SHP77 (cell line): ENCODE measurements at regions not wholly inside any gene's neighbourhood (a gene's known extent, or its start where the extent isn't known, plus 50 kb on each side); places are given as distances from the start of the nearest gene placed in this dataset.
"Not testable (repeated sequence)": the region's sequence is repeated elsewhere in the genome, so short reads cannot be mapped to it uniquely, and the experiment has no call there.

Experiments used
- DNase-seq, 2 experiments: peaks; one replicate each; lab custom pipeline; 2025; lab: John Stamatoyannopoulos, UW

GRCh38 chr16:29130131-29130711 lies 145.4 kb downstream of the LAT start:
- DNase-seq: not testable (repeated sequence)

- not testable (repeated sequence) for DNase-seq
Measured at GRCh38 chr16:29129458-29130038, 144.7 kb downstream of the LAT start.

- not testable (repeated sequence) for DNase-seq
Measured at GRCh38 chr16:29128732-29129457, 144.0 kb downstream of the LAT start.

- DNase-seq: not testable (repeated sequence)
Measured at GRCh38 chr16:29127806-29128420, 143.1 kb downstream of the LAT start.

- no peak for DNase-seq
Measured at GRCh38 chr16:29126616-29127015, 141.8 kb downstream of the LAT start.

- no peak for DNase-seq
Measured at GRCh38 chr16:29126057-29126494, 141.2 kb downstream of the LAT start.

GRCh38 chr16:29124828-29125227 lies 140.0 kb downstream of the LAT start:
- DNase-seq: no peak

- not testable (repeated sequence) for DNase-seq
Measured at GRCh38 chr16:29124162-29124561, 139.3 kb downstream of the LAT start.

- DNase-seq: not testable (repeated sequence)
Measured at GRCh38 chr16:29120680-29121079, 135.8 kb downstream of the LAT start.

- DNase-seq: not testable (repeated sequence)
Measured at GRCh38 chr16:29118301-29118957, 133.6 kb downstream of the LAT start.

- DNase-seq: no peak
Measured at GRCh38 chr16:29117631-29118030, 132.8 kb downstream of the LAT start.

GRCh38 chr16:29116980-29117379 lies 132.1 kb downstream of the LAT start:
- DNase-seq: no peak

GRCh38 chr16:29116207-29116606 lies 131.4 kb downstream of the LAT start:
- not testable (repeated sequence) for DNase-seq

GRCh38 chr16:29115802-29116141 lies 130.9 kb downstream of the LAT start:
- not testable (repeated sequence) for DNase-seq

GRCh38 chr16:29114989-29115801 lies 130.3 kb downstream of the LAT start:
- peak in 1 of 2 experiments; percentile 6 for DNase-seq

- no peak for DNase-seq
Measured at GRCh38 chr16:29114574-29114973, 129.7 kb downstream of the LAT start.

GRCh38 chr16:29113446-29113845 lies 128.6 kb downstream of the LAT start:
- DNase-seq: not testable (repeated sequence)

- no peak for DNase-seq
Measured at GRCh38 chr16:29112755-29113347, 128.0 kb downstream of the LAT start.

GRCh38 chr16:29111901-29112680 lies 127.2 kb downstream of the LAT start:
- DNase-seq: not testable (repeated sequence)

- DNase-seq: no peak
Measured at GRCh38 chr16:29111421-29111820, 126.6 kb downstream of the LAT start.
